ENCODE measurements at regions not wholly inside any gene's neighbourhood (a gene's known extent, or its start where the extent isn't known, plus 50 kb on each side); places are given as distances from the start of the nearest gene placed in this dataset.

GRCh38 chr20:39333211-39333610 lies 371.1 kb downstream of the DHX35 start:
- no peak for DNase-seq

GRCh38 chr20:39328347-39328746 lies 366.2 kb downstream of the DHX35 start:
- no peak for DNase-seq

DNA sequence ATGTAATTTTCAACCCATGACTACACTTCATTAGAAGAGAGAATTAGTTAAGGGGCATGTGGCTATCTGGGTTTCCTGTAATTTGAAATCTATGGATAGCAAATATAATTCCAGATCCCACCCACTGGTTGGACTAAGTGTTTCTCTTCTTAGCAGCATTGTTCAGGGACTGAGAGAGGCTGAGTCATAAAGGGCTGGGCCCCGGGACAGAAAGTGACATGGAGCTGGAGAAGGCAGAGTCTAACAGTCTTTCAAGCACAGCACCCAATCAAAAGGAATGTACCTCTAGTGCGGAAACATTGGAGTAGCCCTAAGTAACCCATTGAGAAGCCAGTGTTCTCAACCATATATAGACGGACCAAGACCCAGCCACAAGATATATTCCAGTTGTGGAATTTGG lies 363.9 kb downstream of the DHX35 start:
- DNase-seq = no peak

- no peak for DNase-seq
These were observed 356.8 kb downstream of the DHX35 start for GRCh38 chr20:39318911-39319310.

- DNase-seq = no peak
These were observed 350.5 kb downstream of the DHX35 start for GRCh38 chr20:39312676-39313075.

GRCh38 chr20:39311851-39312506 lies 349.8 kb downstream of the DHX35 start:
- no peak for DNase-seq

DNA sequence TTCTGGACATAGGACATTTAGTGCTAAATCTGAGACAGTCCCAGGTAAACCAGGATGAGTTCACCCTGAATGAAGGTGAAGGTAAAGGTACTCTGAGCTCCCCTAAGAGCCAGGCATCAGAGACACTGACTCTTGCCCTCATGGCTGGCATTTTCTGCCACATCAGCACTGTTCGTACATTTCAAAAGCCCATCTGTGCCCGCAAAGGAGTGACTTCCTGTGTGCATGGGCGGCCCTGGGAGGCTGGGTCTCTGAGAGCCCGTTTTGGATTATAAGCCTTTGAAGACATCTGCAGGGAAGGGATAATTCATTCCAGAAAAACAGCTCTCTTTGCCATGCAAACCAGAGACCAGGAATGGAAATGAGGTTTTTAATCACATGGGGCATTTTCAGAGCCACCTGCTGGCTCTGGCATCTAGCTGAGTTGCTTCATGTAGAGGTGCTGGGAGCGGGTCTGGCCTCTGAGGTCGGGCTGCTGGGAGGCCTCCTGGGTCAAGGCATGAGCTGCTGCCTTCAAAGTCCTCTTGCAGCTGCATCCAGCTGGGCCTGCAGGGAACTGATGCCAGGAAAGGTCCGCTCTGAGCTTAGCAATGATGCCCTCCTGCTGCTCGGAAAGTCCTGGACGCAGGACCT lies 348.3 kb downstream of the DHX35 start:
- DNase-seq = no peak

DNA sequence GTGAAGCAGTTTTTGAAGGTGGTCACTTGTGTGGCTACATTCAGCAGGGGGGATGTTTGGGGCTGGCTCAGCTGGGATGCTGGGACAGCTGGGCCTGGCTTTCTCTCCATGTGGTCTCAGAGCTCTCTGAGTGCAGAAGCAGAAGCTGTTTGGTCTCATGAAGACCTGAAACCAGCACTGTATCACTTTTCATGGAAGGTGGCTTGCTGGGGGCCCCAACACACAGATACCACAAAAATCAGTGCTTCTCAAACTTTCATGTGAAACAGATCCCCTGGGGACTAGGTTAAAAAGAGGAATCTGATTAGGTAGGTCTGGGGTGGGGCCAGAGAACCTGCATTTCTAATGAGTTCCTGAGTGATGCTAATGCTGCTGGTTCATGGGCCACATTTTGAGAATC lies 347.3 kb downstream of the DHX35 start:
- DNase-seq = no peak

DNA sequence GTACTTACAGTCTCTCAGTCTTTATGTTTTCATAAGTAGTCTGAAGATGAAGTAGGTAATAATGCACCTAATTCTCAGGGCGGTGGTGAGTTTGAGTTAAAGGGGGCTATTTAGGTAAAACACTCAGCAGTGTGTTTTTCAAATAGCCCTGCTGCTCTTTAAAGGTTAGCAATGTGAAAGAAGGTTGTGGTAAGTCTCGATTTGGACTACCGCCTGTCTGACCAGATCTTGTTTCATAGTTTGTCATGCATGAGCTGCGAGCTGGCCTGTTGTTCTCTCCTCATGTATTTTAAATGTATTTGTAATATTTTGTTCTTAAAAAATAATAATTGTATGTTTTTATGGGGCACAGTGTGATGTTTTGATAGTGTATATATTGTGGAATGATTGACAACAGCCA lies 340.2 kb downstream of the DHX35 start:
- DNase-seq = no peak

DNA sequence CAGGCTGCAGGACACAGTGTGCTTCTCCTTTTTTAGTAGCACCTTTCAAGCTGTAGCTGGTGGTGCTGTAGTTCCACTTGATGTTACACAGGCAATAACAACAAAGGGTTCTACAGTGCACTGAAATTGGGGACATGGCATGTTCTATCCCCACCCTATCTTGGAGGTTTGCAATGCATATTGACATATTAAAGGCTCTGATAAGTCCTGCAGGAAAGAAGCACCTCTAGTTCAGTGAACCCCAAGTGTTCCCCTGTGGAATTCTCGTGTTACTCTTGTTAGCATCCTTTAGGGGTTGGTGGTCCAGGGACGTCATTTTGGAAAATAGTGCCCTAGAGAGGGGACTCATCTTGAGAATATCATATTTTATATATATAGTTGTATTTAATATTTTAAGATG lies 337.6 kb downstream of the DHX35 start:
- DNase-seq = no peak

DNA sequence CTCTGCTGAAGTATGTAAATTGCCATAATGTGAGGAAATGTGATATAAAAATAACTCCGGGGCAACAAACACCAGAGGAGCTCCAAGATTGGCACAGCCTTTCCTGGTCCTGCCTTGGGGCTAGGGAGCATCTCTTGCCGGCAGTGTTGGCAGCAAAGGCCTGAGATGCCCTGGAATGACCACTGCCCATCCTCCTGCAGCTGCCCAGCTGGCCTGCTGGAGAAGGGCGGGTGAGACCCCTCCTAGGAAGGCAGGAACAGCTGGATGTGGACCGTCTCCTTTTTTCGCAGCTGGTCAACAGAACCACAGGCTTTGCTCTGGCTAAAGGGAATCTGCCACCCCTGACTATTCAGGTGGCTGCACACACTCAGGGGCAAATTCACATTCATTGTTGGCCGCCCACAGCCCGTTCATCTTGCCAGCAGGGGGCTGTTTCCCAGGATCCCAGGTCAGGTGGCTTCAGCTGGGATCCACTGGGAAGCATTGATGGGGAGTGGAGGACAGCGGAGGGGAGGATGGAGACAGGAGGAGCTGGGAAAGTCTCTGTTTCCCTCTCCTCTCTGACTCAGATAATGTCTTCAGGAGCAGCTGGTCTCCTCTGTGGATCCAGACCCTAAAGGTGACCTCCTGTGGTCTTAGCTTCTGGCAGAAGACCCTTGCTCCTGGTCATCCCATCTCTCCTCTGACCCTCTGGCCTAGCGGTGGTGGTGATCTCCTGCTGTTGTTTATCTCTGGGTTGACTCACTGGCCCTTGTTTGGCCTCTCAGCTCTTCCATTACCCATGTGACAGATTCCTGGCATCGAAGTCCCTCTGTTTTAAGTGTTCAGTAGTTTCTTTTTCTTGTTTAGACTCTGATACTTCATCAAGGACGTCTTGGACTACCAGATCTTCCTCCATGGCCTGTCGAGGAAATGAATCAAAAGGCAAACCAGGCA lies 336.7 kb downstream of the DHX35 start:
- DNase-seq = no peak

DNA sequence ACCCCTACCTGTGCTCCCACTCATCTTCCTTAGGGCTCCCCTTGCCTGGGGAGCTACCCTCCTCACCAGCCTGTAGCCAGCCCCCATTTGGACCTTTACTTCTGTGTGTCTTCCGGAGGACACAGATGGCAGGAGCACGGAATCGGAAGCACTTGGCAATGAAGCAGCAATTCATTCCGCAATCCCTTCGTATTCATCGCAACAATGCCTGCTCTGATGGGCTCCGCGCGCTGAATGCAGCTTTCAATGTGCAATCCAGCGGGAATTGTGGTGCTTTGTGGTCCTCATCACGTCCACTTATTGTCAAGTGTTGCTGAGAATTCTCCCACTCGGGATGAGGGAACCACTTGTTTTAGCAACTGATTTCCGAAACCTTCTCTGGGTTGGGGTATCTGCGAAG lies 336.0 kb downstream of the DHX35 start:
- no peak for DNase-seq

GRCh38 chr20:39295301-39295700 lies 333.2 kb downstream of the DHX35 start:
- no peak for DNase-seq

GRCh38 chr20:39294137-39294725 lies 332.1 kb downstream of the DHX35 start:
- no peak for DNase-seq

GRCh38 chr20:39292193-39292736 lies 330.1 kb downstream of the DHX35 start:
- DNase-seq = no peak

GRCh38 chr20:39291301-39291700 lies 329.2 kb downstream of the DHX35 start:
- DNase-seq = no peak

DNA sequence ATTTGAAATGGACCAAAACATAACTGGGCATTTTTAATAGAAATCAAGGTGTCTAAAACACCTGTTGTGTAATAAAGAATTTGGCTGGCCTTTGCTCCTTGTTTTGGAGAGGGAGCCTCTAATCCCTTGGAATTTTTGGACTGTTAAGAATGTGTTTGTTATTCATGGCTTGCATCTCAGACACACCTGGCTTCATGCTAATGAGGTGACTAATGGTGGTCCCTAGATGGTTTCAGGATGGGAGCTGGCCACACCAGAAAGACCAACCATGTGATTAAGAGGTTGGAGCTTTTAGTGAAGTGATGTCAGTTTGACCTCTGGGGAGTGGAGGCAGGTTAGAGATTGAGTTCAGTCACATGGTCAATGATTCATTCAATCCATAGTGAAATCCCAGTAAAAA lies 328.4 kb downstream of the DHX35 start:
- DNase-seq = no peak

DNA sequence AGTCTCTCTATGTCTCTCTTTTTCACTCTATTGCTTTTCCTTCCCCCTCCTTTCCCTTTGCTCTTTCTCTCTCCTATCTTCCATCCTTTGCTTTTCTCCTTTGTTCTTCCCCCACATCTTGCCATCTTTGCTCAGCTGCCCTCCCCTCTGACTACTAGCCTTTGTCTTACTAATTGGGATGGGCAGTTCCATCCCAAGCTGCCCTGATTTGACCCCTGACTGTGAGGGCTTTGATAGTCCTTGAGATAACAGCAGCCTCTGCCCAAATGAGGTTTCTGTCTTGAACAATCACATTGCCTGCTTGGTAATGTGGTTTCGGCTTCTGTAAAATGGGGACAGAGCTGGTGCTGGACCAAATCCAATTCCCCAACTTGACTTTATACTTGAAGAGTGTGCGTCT lies 327.7 kb downstream of the DHX35 start:
- DNase-seq = no peak

GRCh38 chr20:39289316-39289715 lies 327.2 kb downstream of the DHX35 start:
- DNase-seq = no peak

- DNase-seq = no peak
These were observed 321.3 kb downstream of the DHX35 start for GRCh38 chr20:39283464-39283863.

GRCh38 chr20:39282619-39283092 lies 320.5 kb downstream of the DHX35 start:
- DNase-seq = no peak

GRCh38 chr20:39280875-39281274 lies 318.7 kb downstream of the DHX35 start:
- no peak for DNase-seq

DNA sequence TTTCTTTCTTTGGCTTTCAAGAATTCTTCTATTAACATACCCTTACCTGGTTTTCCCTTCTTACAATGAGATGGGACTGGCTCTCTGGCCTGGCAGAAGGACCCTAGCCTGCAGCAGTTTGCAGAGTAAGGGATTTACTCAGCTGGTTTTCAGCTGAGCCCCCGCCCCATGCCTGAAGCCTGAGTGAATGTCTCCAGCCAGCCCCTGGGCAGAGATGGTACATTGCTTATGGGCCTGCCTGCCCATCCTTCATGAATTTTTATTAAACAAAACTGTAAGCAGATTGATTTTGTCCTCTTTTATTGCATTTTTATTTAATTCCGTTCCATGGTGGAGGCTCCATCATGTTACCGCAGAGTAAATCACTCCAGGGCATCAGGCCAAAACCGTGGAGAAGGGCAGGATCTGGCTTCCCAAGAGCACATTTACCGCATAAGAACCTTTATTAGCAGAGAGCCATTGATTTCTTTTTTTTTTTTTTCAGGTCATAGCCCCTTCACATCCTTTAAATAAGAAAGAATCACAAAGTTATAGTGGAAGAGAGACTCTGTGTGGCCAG lies 316.2 kb downstream of the DHX35 start:
- no peak for DNase-seq

Data from MV-4-11 (cell line).